Left lung (tissue), 4 donors: ENCODE measurements at regions not wholly inside any gene's neighbourhood (a gene's known extent, or its start where the extent isn't known, plus 50 kb on each side); places are given as distances from the start of the nearest gene placed in this dataset.

Experiments used
- ATAC-seq: fragments of 200-7000 bp; cut with Tn5 transposase; one replicate; pipeline ENCODE4 v1.9.1; 2020; ENCODE audit warnings: moderate library complexity
- DNase-seq, 4 donors: peaks; one replicate each; pipeline ENCODE4 v3.0.0-alpha.2; 2013 to 2020
- H3K27ac ChIP-seq, 2 donors: fragments of 200-600 bp; sonication (generic) in 1 of 2; one replicate each; pipeline versions ENCODE4 v1.5.0 to v1.8.0; 2020 to 2021
- H3K27me3 ChIP-seq, 2 donors: fragments of 200-600 bp; sonication (generic) in 1 of 2; one replicate each; pipeline versions ENCODE4 v1.5.0 to v1.8.0; 2020 to 2021
- H3K36me3 ChIP-seq, 2 donors: fragments of 200-600 bp; sonication (generic) in 1 of 2; one replicate each; pipeline versions ENCODE4 v1.5.0 to v1.8.0; 2020 to 2021
- H3K4me1 ChIP-seq, 2 donors: fragments of 200-600 bp; one replicate each; pipeline ENCODE4 v1.8.0; 2021
- H3K4me3 ChIP-seq, 2 donors: fragments of 200-600 bp; sonication (generic) in 1 of 2; one replicate each; pipeline versions ENCODE4 v1.5.0 to v1.8.0; 2020 to 2021; ENCODE audit warnings: mild to moderate bottlenecking in 1 of 2
- H3K9me3 ChIP-seq, 2 donors: fragments of 200-600 bp; sonication (generic) in 1 of 2; one replicate each; pipeline versions ENCODE4 v1.5.0 to v1.8.0; 2020 to 2021
- CTCF ChIP-seq, 2 donors: fragments of 200-600 bp; sonication (generic) in 1 of 2; IDR thresholded peaks; one replicate each; pipeline versions ENCODE4 v1.5.0 to v1.8.0; 2021; ENCODE audit warnings: antibody characterized with exemption in 2 of 2
- intact Hi-C, 2 donors: fragments of 100-400 bp; cut with DNase I; formaldehyde crosslinking; loops; one replicate each; pipeline versions ENCODE4 v1.11.2 to v1.14.2; 2022
- donor health status: DM: no; HTN: yes; CAD: no.
- donor health status: DM: no; HTN: no; CAD: no.

DNA sequence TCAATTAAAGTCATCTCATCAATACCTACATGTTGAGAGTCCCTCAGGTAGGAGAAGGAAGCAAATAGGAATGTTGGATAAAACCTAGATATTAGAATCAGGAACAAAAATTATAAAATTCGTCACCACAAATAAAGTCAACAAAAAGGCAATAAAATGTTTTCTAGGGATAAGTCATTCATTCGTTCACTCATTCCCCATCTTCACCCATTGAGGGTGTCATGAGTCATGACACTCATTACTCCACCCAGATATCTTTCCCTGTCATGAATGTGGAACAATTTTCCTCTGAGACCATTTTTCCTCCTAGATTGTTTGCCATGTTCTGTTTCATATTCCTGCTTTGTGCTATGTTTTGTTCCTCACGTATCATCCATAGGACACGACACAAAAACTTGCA, 50.9 kb upstream of the OLIG3 start:
- no peak for TF ChIP-seq CTCF (IDR thresholded peaks at IDR 0.05)
- Histone ChIP-seq H3K27me3 (no peaks in the 10 kb centered on the region), H3K9me3 (no peaks in the 10 kb centered on the region), H3K4me1 (no peaks in the 10 kb centered on the region), H3K27ac (no peak overlapping the region), H3K4me3 (no peak overlapping the region), H3K36me3 (no peaks in the 10 kb centered on the region)
- intact Hi-C loops, result no loop called here
- no peak for ATAC-seq
- no peak for DNase-seq

- Histone ChIP-seq H3K4me1 (no peaks in the 10 kb centered on the region), H3K27ac (no peak overlapping the region), H3K9me3 (no peaks in the 10 kb centered on the region), H3K36me3 (no peaks in the 10 kb centered on the region), H3K27me3 (no peaks in the 10 kb centered on the region), H3K4me3 (no peak overlapping the region)
- intact Hi-C loops, result no loop called here
- DNase-seq (no peak), ATAC-seq (no peak)
- no peak for TF ChIP-seq CTCF (IDR thresholded peaks at IDR 0.05)
Observed at GRCh38 chr6:137547186-137547585, 53.0 kb upstream of the OLIG3 start.

- Histone ChIP-seq H3K4me3 (no peak overlapping the region), H3K27me3 (no peaks in the 10 kb centered on the region), H3K4me1 (no peaks in the 10 kb centered on the region), H3K27ac (no peak overlapping the region), H3K36me3 (no peaks in the 10 kb centered on the region), H3K9me3 (no peaks in the 10 kb centered on the region)
- intact Hi-C loops, result no loop called here
- no peak for DNase-seq
- ATAC-seq, result no peak
- TF ChIP-seq CTCF (IDR thresholded peaks at IDR 0.05), result no peak
Observed at GRCh38 chr6:137547601-137548000, 53.4 kb upstream of the OLIG3 start.

- H3K27ac ChIP-seq, result no peak overlapping the region
- no peaks in the 10 kb centered on the region for H3K36me3 ChIP-seq
- H3K9me3 ChIP-seq, result no peaks in the 10 kb centered on the region
- TF ChIP-seq CTCF (IDR thresholded peaks at IDR 0.05), result no peak
- no peak for ATAC-seq
- H3K4me3 ChIP-seq, result no peak overlapping the region
- no peaks in the 10 kb centered on the region for H3K4me1 ChIP-seq
- intact Hi-C loops, result no loop called here
- DNase-seq, result no peak
- no peaks in the 10 kb centered on the region for H3K27me3 ChIP-seq
Observed at GRCh38 chr6:137549106-137549505, 54.9 kb upstream of the OLIG3 start.

GRCh38 chr6:137550535-137550934, 56.3 kb upstream of the OLIG3 start:
- no peak overlapping the region for H3K4me3 ChIP-seq
- H3K4me1 ChIP-seq, result no peaks in the 10 kb centered on the region
- ATAC-seq, result no peak
- no peaks in the 10 kb centered on the region for H3K27me3 ChIP-seq
- DNase-seq, result no peak
- H3K9me3 ChIP-seq, result no peaks in the 10 kb centered on the region
- intact Hi-C loops, result no loop called here
- no peak for TF ChIP-seq CTCF (IDR thresholded peaks at IDR 0.05)
- no peaks in the 10 kb centered on the region for H3K36me3 ChIP-seq
- no peak overlapping the region for H3K27ac ChIP-seq
